GM23338 (cell line): ENCODE measurements at regions not wholly inside any gene's neighbourhood (a gene's known extent, or its start where the extent isn't known, plus 50 kb on each side); places are given as distances from the start of the nearest gene placed in this dataset.

ENCODE experiments used
- ATAC-seq: fragments of 200-7000 bp; cut with Tn5 transposase; 3 replicates; pipeline ENCODE4 v1.9.1; 2020
- DNase-seq: peaks from one replicate; pipeline ENCODE4 v3.0.0-alpha.2; 2015; ENCODE audit warnings: low spot score
- H2AFZ ChIP-seq: fragments of 200-600 bp; sonication (generic); 2 replicates; pipeline ENCODE4 v1.8.0; 2016; ENCODE audit warnings: antibody characterized with exemption, mild to moderate bottlenecking, moderate library complexity
- H3F3A ChIP-seq: fragments of 200-600 bp; sonication (generic); replicated peaks from 2 replicates; pipeline ENCODE4 v1.8.0; 2017; ENCODE audit warnings: antibody characterized with exemption, mixed run types, low read depth
- H3K27ac ChIP-seq: fragments of 200-600 bp; sonication (generic); 2 replicates; pipeline ENCODE4 v1.6.1; 2016; ENCODE audit warnings: low read depth
- H3K27me3 ChIP-seq: fragments of 200-600 bp; sonication (generic); 2 replicates; pipeline ENCODE4 v1.8.0; 2016; ENCODE audit warnings: mild to moderate bottlenecking, mixed run types, moderate library complexity; ENCODE audit not compliant: insufficient read depth
- H3K36me3 ChIP-seq: fragments of 200-600 bp; sonication (generic); 2 replicates; pipeline ENCODE4 v1.8.0; 2016; ENCODE audit warnings: mild to moderate bottlenecking; ENCODE audit not compliant: insufficient read depth
- H3K4me1 ChIP-seq: fragments of 200-600 bp; sonication (generic); 2 replicates; pipeline ENCODE4 v1.8.0; 2016; ENCODE audit warnings: mild to moderate bottlenecking, moderate library complexity; ENCODE audit not compliant: insufficient read depth
- H3K4me2 ChIP-seq: fragments of 200-600 bp; sonication (generic); 2 replicates; pipeline ENCODE4 v1.7.1; 2017; ENCODE audit warnings: mixed run types
- H3K4me3 ChIP-seq: fragments of 200-600 bp; sonication (generic); 2 replicates; pipeline ENCODE4 v1.6.1; 2016; ENCODE audit warnings: mixed run types
- H3K79me2 ChIP-seq: fragments of 200-600 bp; sonication (generic); replicated peaks from 2 replicates; pipeline ENCODE4 v1.8.0; 2017; ENCODE audit warnings: mild to moderate bottlenecking; ENCODE audit not compliant: insufficient read depth
- H3K9me2 ChIP-seq: fragments of 200-600 bp; sonication (generic); 2 replicates; pipeline ENCODE4 v1.8.0; 2017; ENCODE audit not compliant: insufficient read depth
- H4K20me1 ChIP-seq: fragments of 200-600 bp; sonication (generic); replicated peaks from 2 replicates; pipeline ENCODE4 v1.8.0; 2017; ENCODE audit warnings: mild to moderate bottlenecking; ENCODE audit not compliant: insufficient read depth
- H3K27ac Mint-ChIP-seq: 2 replicates; pipeline ENCODE4 v1.8.0; 2020; ENCODE audit warnings: inconsistent platforms, mild to moderate bottlenecking, moderate library complexity, mixed read lengths
- H3K27me3 Mint-ChIP-seq: 3 replicates; pipeline ENCODE4 v1.8.0; 2022; ENCODE audit warnings: low read depth, mild to moderate bottlenecking, moderate library complexity, mixed read lengths, inconsistent platforms; ENCODE audit not compliant: insufficient read depth, poor library complexity
- H3K36me3 Mint-ChIP-seq: 3 replicates; pipeline ENCODE4 v1.8.0; 2021; ENCODE audit warnings: low read depth, mild to moderate bottlenecking, inconsistent platforms, moderate library complexity, mixed read lengths
- H3K4me1 Mint-ChIP-seq: 3 replicates; pipeline ENCODE4 v1.8.0; 2020; ENCODE audit warnings: mild to moderate bottlenecking, inconsistent platforms, mixed read lengths
- H3K4me3 Mint-ChIP-seq: 3 replicates; pipeline ENCODE4 v1.8.0; 2021; ENCODE audit warnings: moderate library complexity, mild to moderate bottlenecking, inconsistent platforms, mixed read lengths
- H3K9me3 Mint-ChIP-seq: 3 replicates; pipeline ENCODE4 v1.8.0; 2020; ENCODE audit warnings: moderate library complexity, mild to moderate bottlenecking, inconsistent platforms, mixed read lengths
- EZH2 ChIP-seq: fragments of 200-600 bp; sonication (generic); IDR thresholded peaks from one replicate; pipeline ENCODE4 v1.8.0; 2017; ENCODE audit warnings: antibody characterized with exemption, mild to moderate bottlenecking, low read depth; ENCODE audit not compliant: unreplicated experiment
- JUNB ChIP-seq: IDR thresholded peaks from one replicate; pipeline ENCODE4 v1.6.1; 2016; ENCODE audit warnings: antibody characterized with exemption; ENCODE audit not compliant: unreplicated experiment
- NANOG ChIP-seq: IDR thresholded peaks from 2 replicates; pipeline ENCODE4 v1.6.1; 2016; ENCODE audit warnings: antibody characterized with exemption, borderline replicate concordance
- POLR2AphosphoS5 ChIP-seq: IDR thresholded peaks from 2 replicates; pipeline ENCODE4 v1.6.1; 2016; ENCODE audit warnings: antibody characterized with exemption, low read depth
- REST ChIP-seq: IDR thresholded peaks from one replicate; pipeline ENCODE4 v1.6.1; 2018; ENCODE audit warnings: antibody characterized with exemption; ENCODE audit not compliant: unreplicated experiment
- STAT1 ChIP-seq: IDR thresholded peaks from one replicate; pipeline ENCODE4 v1.6.1; 2016; ENCODE audit warnings: antibody characterized with exemption; ENCODE audit not compliant: unreplicated experiment
- ZNF114 ChIP-seq: fragments of 250-450 bp; sonication (Bioruptor Pico); IDR thresholded peaks from 2 replicates; pipeline ENCODE4 v1.5.0; 2020; ENCODE audit warnings: mild to moderate bottlenecking, moderate library complexity
- ZNF331 ChIP-seq: fragments of 250-450 bp; sonication (Bioruptor Pico); IDR thresholded peaks from 2 replicates; pipeline ENCODE4 v1.5.0; 2020; ENCODE audit warnings: low read depth, mild to moderate bottlenecking, moderate library complexity
- TF ChIP-seq, protein P1 (sequence below), 2 experiments: fragments of 200-600 bp in 1 of 2; sonication (generic) in 1 of 2; conservative IDR thresholded peaks; 2 replicates each; pipeline versions ENCODE4 v1.5.1 to v1.6.1; 2016 to 2017; ENCODE audit warnings: antibody characterized with exemption in 2 of 2, low read depth in 2 of 2, mild to moderate bottlenecking in 2 of 2, moderate library complexity in 1 of 2

- TF ChIP-seq NANOG (no peak), ZNF114 (CRISPR knock-in tag) (no peak), STAT1 (no peak), EZH2 (no peak), ZNF331 (CRISPR knock-in tag) (no peak), REST (no peak), POLR2AphosphoS5 (no peak)
- TF ChIP-seq, protein P1, sequence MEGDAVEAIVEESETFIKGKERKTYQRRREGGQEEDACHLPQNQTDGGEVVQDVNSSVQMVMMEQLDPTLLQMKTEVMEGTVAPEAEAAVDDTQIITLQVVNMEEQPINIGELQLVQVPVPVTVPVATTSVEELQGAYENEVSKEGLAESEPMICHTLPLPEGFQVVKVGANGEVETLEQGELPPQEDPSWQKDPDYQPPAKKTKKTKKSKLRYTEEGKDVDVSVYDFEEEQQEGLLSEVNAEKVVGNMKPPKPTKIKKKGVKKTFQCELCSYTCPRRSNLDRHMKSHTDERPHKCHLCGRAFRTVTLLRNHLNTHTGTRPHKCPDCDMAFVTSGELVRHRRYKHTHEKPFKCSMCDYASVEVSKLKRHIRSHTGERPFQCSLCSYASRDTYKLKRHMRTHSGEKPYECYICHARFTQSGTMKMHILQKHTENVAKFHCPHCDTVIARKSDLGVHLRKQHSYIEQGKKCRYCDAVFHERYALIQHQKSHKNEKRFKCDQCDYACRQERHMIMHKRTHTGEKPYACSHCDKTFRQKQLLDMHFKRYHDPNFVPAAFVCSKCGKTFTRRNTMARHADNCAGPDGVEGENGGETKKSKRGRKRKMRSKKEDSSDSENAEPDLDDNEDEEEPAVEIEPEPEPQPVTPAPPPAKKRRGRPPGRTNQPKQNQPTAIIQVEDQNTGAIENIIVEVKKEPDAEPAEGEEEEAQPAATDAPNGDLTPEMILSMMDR (conservative IDR thresholded peaks at IDR 0.05; ENCODE audit: low read depth in 2 of 2): no peak
These were observed 164.3 kb upstream of the BRINP1 start (continued) for GRCh38 chr9:119533504-119533903.

- Histone ChIP-seq H3K36me3 (no peaks in the 10 kb centered on the region), H3F3A (no peaks in the 10 kb centered on the region), H3K27ac (no peak overlapping the region), H2AFZ (no peak overlapping the region), H3K27me3 (no peaks in the 10 kb centered on the region), H3K4me1 (no peaks in the 10 kb centered on the region), H4K20me1 (no peaks in the 10 kb centered on the region), H3K9me2 (no peaks in the 10 kb centered on the region), H3K4me2 (no peak overlapping the region), H3K4me3 (no peak overlapping the region), H3K79me2 (no peaks in the 10 kb centered on the region)
- ATAC-seq: no peak
- no peak overlapping the region for H3K4me3 Mint-ChIP-seq
- no peaks in the 10 kb centered on the region for H3K27me3 Mint-ChIP-seq
- no peaks in the 10 kb centered on the region for H3K36me3 Mint-ChIP-seq
- H3K9me3 Mint-ChIP-seq: no peaks in the 10 kb centered on the region; the same call in 2 of the 3 replicates
- H3K4me1 Mint-ChIP-seq: no peaks in the 10 kb centered on the region
- no peak for TF ChIP-seq ZNF114 (CRISPR knock-in tag)
- no peak for TF ChIP-seq JUNB
- no peak for TF ChIP-seq EZH2
- TF ChIP-seq, protein P1 (conservative IDR thresholded peaks at IDR 0.05; ENCODE audit: low read depth in 2 of 2): no peak
- DNase-seq: no peak
- no peak overlapping the region for H3K27ac Mint-ChIP-seq
These were observed 157.5 kb upstream of the BRINP1 start for GRCh38 chr9:119526698-119527097.
